Endodermal cell (in vitro differentiated cells): ENCODE measurements at regions not wholly inside any gene's neighbourhood (a gene's known extent, or its start where the extent isn't known, plus 50 kb on each side); places are given as distances from the start of the nearest gene placed in this dataset.

Experiments
- DNase-seq: peaks from one replicate; pipeline ENCODE4 v3.0.0-alpha.2; 2017
- H3K27ac ChIP-seq: 2 replicates; pipeline ENCODE4 v1.5.1; 2013; ENCODE audit warnings: mild to moderate bottlenecking, low read depth, low read length, moderate library complexity
- H3K27me3 ChIP-seq: 2 replicates; pipeline ENCODE4 v1.6.1; 2013; ENCODE audit warnings: mild to moderate bottlenecking, low read length, moderate library complexity; ENCODE audit not compliant: insufficient read depth, control insufficient read depth, poor library complexity, severe bottlenecking
- H3K36me3 ChIP-seq: 2 replicates; pipeline ENCODE4 v1.7.0; 2013; ENCODE audit warnings: mild to moderate bottlenecking, low read length, moderate library complexity; ENCODE audit not compliant: control insufficient read depth, insufficient read depth
- H3K4me1 ChIP-seq: one replicate; pipeline ENCODE4 v1.7.0; 2013; ENCODE audit warnings: low read length; ENCODE audit not compliant: control insufficient read depth, insufficient read depth
- H3K4me3 ChIP-seq: 2 replicates; pipeline ENCODE4 v1.5.1; 2013; ENCODE audit warnings: mild to moderate bottlenecking, low read length, moderate library complexity
- H3K9ac ChIP-seq: 2 replicates; pipeline ENCODE4 v1.6.1; 2013; ENCODE audit warnings: mild to moderate bottlenecking, low read length, moderate library complexity; ENCODE audit not compliant: poor library complexity, severe bottlenecking; ENCODE audit errors: extremely low read depth
- H3K9me3 ChIP-seq: 2 replicates; pipeline ENCODE4 v1.6.1; 2013; ENCODE audit warnings: mild to moderate bottlenecking, low read length, moderate library complexity; ENCODE audit not compliant: control insufficient read depth
- H3K27ac Mint-ChIP-seq: 2 replicates; pipeline ENCODE4 v1.8.0; 2020; ENCODE audit warnings: mixed read lengths
- H3K27me3 Mint-ChIP-seq: 2 replicates; pipeline ENCODE4 v1.8.0; 2021; ENCODE audit warnings: mild to moderate bottlenecking, mixed read lengths; ENCODE audit not compliant: insufficient read depth
- H3K36me3 Mint-ChIP-seq: 2 replicates; pipeline ENCODE4 v1.8.0; 2020; ENCODE audit warnings: low read depth, mixed read lengths
- H3K4me1 Mint-ChIP-seq: 2 replicates; pipeline ENCODE4 v1.8.0; 2020; ENCODE audit warnings: mixed read lengths
- H3K4me3 Mint-ChIP-seq: 2 replicates; pipeline ENCODE4 v1.8.0; 2020; ENCODE audit warnings: mild to moderate bottlenecking, moderate library complexity, mixed read lengths
- H3K9me3 Mint-ChIP-seq: 2 replicates; pipeline ENCODE4 v1.8.0; 2020; ENCODE audit warnings: mild to moderate bottlenecking, mixed read lengths
- WGBS, 2 experiments: methylation state at CpG; one replicate each; pipeline versions ENCODE4 v1.1.5 to v1.1.7; 2013; ENCODE audit warnings: missing lambda C conversion rate in 2 of 2, mixed read lengths in 1 of 2; ENCODE audit not compliant: insufficient coverage in 1 of 2, insufficient read length in 1 of 2; 5-methylcytosine and 5-hydroxymethylcytosine counted together
- TF ChIP-seq, protein P1 (sequence below): fragments of 200-600 bp; sonication (generic); conservative IDR thresholded peaks from 2 replicates; pipeline ENCODE4 v1.5.0; 2021; ENCODE audit warnings: antibody characterized with exemption, mild to moderate bottlenecking

GRCh38 chr15:38182900-38183299, 69.7 kb upstream of the SPRED1 start:
- H3K36me3 ChIP-seq, result no peaks in the 10 kb centered on the region
- Mint-ChIP-seq H3K36me3 (no peaks in the 10 kb centered on the region), H3K4me1 (peaks cover 26% of the 10 kb centered on the region), H3K4me3 (no peak overlapping the region), H3K27me3 (no peaks in the 10 kb centered on the region), H3K9me3 (no peaks in the 10 kb centered on the region), H3K27ac (no peak overlapping the region)
- H3K27me3 ChIP-seq, result no peaks in the 10 kb centered on the region
- DNase-seq, result no peak
- peaks cover 4% of the 10 kb centered on the region for H3K4me1 ChIP-seq
- no peak overlapping the region for H3K27ac ChIP-seq
- H3K9me3 ChIP-seq, result no peaks in the 10 kb centered on the region
- TF ChIP-seq, protein P1, sequence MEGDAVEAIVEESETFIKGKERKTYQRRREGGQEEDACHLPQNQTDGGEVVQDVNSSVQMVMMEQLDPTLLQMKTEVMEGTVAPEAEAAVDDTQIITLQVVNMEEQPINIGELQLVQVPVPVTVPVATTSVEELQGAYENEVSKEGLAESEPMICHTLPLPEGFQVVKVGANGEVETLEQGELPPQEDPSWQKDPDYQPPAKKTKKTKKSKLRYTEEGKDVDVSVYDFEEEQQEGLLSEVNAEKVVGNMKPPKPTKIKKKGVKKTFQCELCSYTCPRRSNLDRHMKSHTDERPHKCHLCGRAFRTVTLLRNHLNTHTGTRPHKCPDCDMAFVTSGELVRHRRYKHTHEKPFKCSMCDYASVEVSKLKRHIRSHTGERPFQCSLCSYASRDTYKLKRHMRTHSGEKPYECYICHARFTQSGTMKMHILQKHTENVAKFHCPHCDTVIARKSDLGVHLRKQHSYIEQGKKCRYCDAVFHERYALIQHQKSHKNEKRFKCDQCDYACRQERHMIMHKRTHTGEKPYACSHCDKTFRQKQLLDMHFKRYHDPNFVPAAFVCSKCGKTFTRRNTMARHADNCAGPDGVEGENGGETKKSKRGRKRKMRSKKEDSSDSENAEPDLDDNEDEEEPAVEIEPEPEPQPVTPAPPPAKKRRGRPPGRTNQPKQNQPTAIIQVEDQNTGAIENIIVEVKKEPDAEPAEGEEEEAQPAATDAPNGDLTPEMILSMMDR, result no peak
- WGBS, 2 experiments, result 92% methylated on average over 2 of the region's 3 CpGs; no CpG with 5 or more reads in 1 of the 2 experiments
- H3K9ac ChIP-seq, result no peak overlapping the region
- H3K4me3 ChIP-seq, result no peak overlapping the region

GRCh38 chr15:38186507-38186906, 66.1 kb upstream of the SPRED1 start:
- H3K36me3 Mint-ChIP-seq, result no peaks in the 10 kb centered on the region
- no peak overlapping the region for H3K4me3 Mint-ChIP-seq

GRCh38 chr15:38187630-38188313, 64.9 kb upstream of the SPRED1 start:
- H3K36me3 Mint-ChIP-seq, result no peaks in the 10 kb centered on the region
- Histone ChIP-seq H3K9me3 (no peaks in the 10 kb centered on the region), H3K36me3 (no peaks in the 10 kb centered on the region), H3K27me3 (no peaks in the 10 kb centered on the region), H3K27ac (no peak overlapping the region), H3K4me1 (peaks cover 7% of the 10 kb centered on the region), H3K9ac (no peak overlapping the region), H3K4me3 (no peak overlapping the region)
- 87 to 89% methylated on average over 7 of the region's 7 CpGs for WGBS, 2 experiments
- H3K9me3 Mint-ChIP-seq, result no peaks in the 10 kb centered on the region
- no peaks in the 10 kb centered on the region for H3K27me3 Mint-ChIP-seq
- no peak overlapping the region for H3K4me3 Mint-ChIP-seq
- peaks cover 50% of the 10 kb centered on the region for H3K4me1 Mint-ChIP-seq
- peak overlapping the region; percentile 2 for H3K27ac Mint-ChIP-seq
- TF ChIP-seq, protein P1, result no peak
- DNase-seq, result no peak

More at GRCh38 chr15:38186507-38186906, 66.1 kb upstream of the SPRED1 start:
- no peak for DNase-seq
- H3K9me3 Mint-ChIP-seq, result no peaks in the 10 kb centered on the region
- Histone ChIP-seq H3K27ac (no peak overlapping the region), H3K36me3 (no peaks in the 10 kb centered on the region), H3K27me3 (no peaks in the 10 kb centered on the region), H3K9me3 (no peaks in the 10 kb centered on the region), H3K4me3 (no peak overlapping the region), H3K4me1 (peaks cover 4% of the 10 kb centered on the region), H3K9ac (no peak overlapping the region)
- peaks cover 46% of the 10 kb centered on the region for H3K4me1 Mint-ChIP-seq
- TF ChIP-seq, protein P1, result no peak
- H3K27me3 Mint-ChIP-seq, result no peaks in the 10 kb centered on the region
- no peak overlapping the region for H3K27ac Mint-ChIP-seq
- WGBS, 2 experiments, result 95% methylated on average over 3 of the region's 3 CpGs
